K562 (cell line): ENCODE measurements at regions not wholly inside any gene's neighbourhood (a gene's known extent, or its start where the extent isn't known, plus 50 kb on each side); places are given as distances from the start of the nearest gene placed in this dataset.
"Not testable (repeated sequence)": the region's sequence is repeated elsewhere in the genome, so short reads cannot be mapped to it uniquely, and the experiment has no call there.

Source experiments
- ATAC-seq: fragments of 200-7000 bp; cut with Tn5 transposase; 3 replicates; pipeline ENCODE4 v1.9.1; 2020; ENCODE audit warnings: moderate library complexity
- BruUV-seq: library from RNA; stranded (reverse); fragments of 400-500 nt; replicated peaks from 2 replicates; lab custom pipeline; 2021; lab: Mats Ljungman, UMichigan
- CTCF ChIA-PET: fragments of 300-600 bp; formaldehyde crosslinking; extraction: SDS; loops from one replicate; lab custom pipeline; 2021; ENCODE audit warnings: low intra/inter-chr PET ratio; lab: Yijun Ruan, JAX
- POLR2A ChIA-PET: fragments of 300-600, 350-650 bp; sonication (Branson Sonifier 250); formaldehyde crosslinking; extraction: SDS; loops from one replicate; lab custom pipeline; 2021; ENCODE audit warnings: antibody characterized with exemption, inconsistent platforms; lab: Yijun Ruan, JAX
- DNase-seq, 4 experiments: peaks; one replicate each; pipeline versions ENCODE4 v3.0.0 to v3.0.0-alpha.2; 2011 to 2018; ENCODE audit warnings: low spot score in 3 of 4, mixed read lengths in 3 of 4; ENCODE audit errors: extremely low read depth in 1 of 4
- FAIRE-seq: peaks from 2 replicates; lab custom pipeline; 2011; peaks lifted over from hg19 to GRCh38; lab: Jason Lieb, UNC
- H2AFZ ChIP-seq: 2 replicates; pipeline ENCODE4 v1.6.0; 2011; ENCODE audit warnings: low read depth, low read length, control low read depth, inconsistent platforms
- H3K27ac ChIP-seq: fragments of 200-600 bp; 3 replicates; pipeline ENCODE4 v1.8.0; 2011; ENCODE audit warnings: low read depth, mild to moderate bottlenecking, control low read depth, inconsistent platforms, low read length, moderate library complexity, mixed read lengths; ENCODE audit errors: extremely low read depth
- H3K27me3 ChIP-seq, 2 experiments: fragments of 300-600 bp in 1 of 2; 2 replicates in 1 of 2; 3 replicates in 1 of 2; pipeline versions ENCODE4 v1.6.0 to v1.8.0; 2011; ENCODE audit warnings: inconsistent platforms in 2 of 2, low read length in 2 of 2, mild to moderate bottlenecking in 1 of 2, mixed read lengths in 1 of 2, moderate library complexity in 1 of 2; ENCODE audit not compliant: control insufficient read depth in 2 of 2, insufficient read depth in 2 of 2
- H3K36me3 ChIP-seq: fragments of 300-600 bp; 3 replicates; pipeline ENCODE4 v1.8.0; 2011; ENCODE audit warnings: mild to moderate bottlenecking, low read length, inconsistent platforms; ENCODE audit not compliant: control insufficient read depth, insufficient read depth
- H3K4me1 ChIP-seq, 2 experiments: fragments of 200-600 bp in 1 of 2; replicated peaks in 1 of 2; 2 replicates in 1 of 2; 3 replicates in 1 of 2; pipeline versions ENCODE4 v1.5.1 to v1.8.0; 2011; ENCODE audit warnings: inconsistent platforms in 2 of 2, low read length in 2 of 2, mild to moderate bottlenecking in 1 of 2, mixed read lengths in 1 of 2, moderate library complexity in 1 of 2; ENCODE audit not compliant: control insufficient read depth in 2 of 2, insufficient read depth in 2 of 2
- H3K4me2 ChIP-seq: 2 replicates; pipeline ENCODE4 v1.6.1; 2011; ENCODE audit warnings: low read length, control low read depth, inconsistent platforms, mixed read lengths; ENCODE audit not compliant: insufficient read depth
- H3K4me3 ChIP-seq: fragments of 200-600 bp; sonication (generic), shearing (Covaris generic); 2 replicates; pipeline ENCODE4 v1.5.1; 2016; ENCODE audit warnings: control low read depth, inconsistent platforms
- H3K79me2 ChIP-seq: fragments of 200-600 bp; 3 replicates; pipeline ENCODE4 v1.8.0; 2011; ENCODE audit warnings: low read length, inconsistent platforms; ENCODE audit not compliant: control insufficient read depth, insufficient read depth
- H3K9ac ChIP-seq, 2 experiments: 2 replicates each; pipeline versions ENCODE4 v1.6.0 to v1.6.1; 2011; ENCODE audit warnings: low read depth in 2 of 2, low read length in 2 of 2, control low read depth in 1 of 2, inconsistent platforms in 1 of 2, mild to moderate bottlenecking in 1 of 2, mixed read lengths in 1 of 2; ENCODE audit not compliant: insufficient read depth in 1 of 2
- H3K9me1 ChIP-seq: one replicate; pipeline ENCODE4 v1.6.0; 2011; ENCODE audit warnings: inconsistent platforms, mild to moderate bottlenecking, low read length, moderate library complexity; ENCODE audit not compliant: control insufficient read depth, insufficient read depth
- H3K9me3 ChIP-seq: replicated peaks from 2 replicates; pipeline ENCODE4 v1.5.1; 2011; ENCODE audit warnings: low read depth, low read length, inconsistent platforms; ENCODE audit not compliant: control insufficient read depth, insufficient read depth
- H4K20me1 ChIP-seq: replicated peaks from 2 replicates; pipeline ENCODE4 v1.6.1; 2011; ENCODE audit warnings: low read length, inconsistent platforms, mixed read lengths; ENCODE audit not compliant: control insufficient read depth, insufficient read depth
- CBX5 ChIP-seq: IDR thresholded peaks from 2 replicates; pipeline ENCODE4 v1.6.1; 2014; ENCODE audit warnings: low read depth, borderline replicate concordance
- NCOA1 ChIP-seq: fragments of 450-650 bp; IDR thresholded peaks from 2 replicates; pipeline ENCODE4 v1.6.1; 2016; ENCODE audit warnings: low read depth
- RAD21 ChIP-seq, 2 experiments: fragments of 250-450 bp in 1 of 2; fragments of 450-650 bp in 1 of 2; sonication (Bioruptor Pico) in 1 of 2; formaldehyde crosslinking in 1 of 2; IDR thresholded peaks in 1 of 2; conservative IDR thresholded peaks in 1 of 2; 2 replicates each; pipeline versions ENCODE4 v1.4.0 to v1.8.0; 2020 to 2022; ENCODE audit warnings: mild to moderate bottlenecking in 2 of 2, moderate library complexity in 1 of 2
- SNIP1 ChIP-seq: fragments of 450-650 bp; IDR thresholded peaks from 2 replicates; pipeline ENCODE4 v1.7.1; 2017; ENCODE audit warnings: low read depth, mild to moderate bottlenecking
- TFAP4 ChIP-seq: sonication (generic); formaldehyde crosslinking; IDR thresholded peaks from 2 replicates; pipeline ENCODE4 v1.8.0; 2022; ENCODE audit warnings: missing genetic modification reagents, mild to moderate bottlenecking, moderate library complexity, borderline replicate concordance
- ZNF766 ChIP-seq: fragments of 200-800 bp; sonication (Bioruptor generic); conservative IDR thresholded peaks from 2 replicates; pipeline ENCODE4 v1.6.1; 2016; ENCODE audit warnings: missing genetic modification characterization, missing compliant biosample characterization
- WGBS: fragments of 100-300 bp; shearing (Covaris generic); methylation state at CpG from one replicate; pipeline ENCODE4 v1.1.6; 2016; ENCODE audit warnings: low coverage, mixed read lengths; ENCODE audit not compliant: insufficient coverage; ENCODE audit errors: missing lambda C conversion rate; 5-methylcytosine and 5-hydroxymethylcytosine counted together
- in situ Hi-C: fragments of 300-500 bp; cut with MboI; formaldehyde crosslinking; loops from 4 replicates; pipeline ENCODE4 v1.15.0; 2018; ENCODE audit warnings: inconsistent platforms, mixed read lengths
- intact Hi-C: fragments of 100-400 bp; cut with micrococcal nuclease; formaldehyde crosslinking; loops from 2 replicates; pipeline ENCODE4 v1.14.2; 2022

GRCh38 chr14:43786066-43786762, 720.9 kb downstream of the FSCB start:
- Histone ChIP-seq H4K20me1 (no peaks in the 10 kb centered on the region), H3K9me1 (no peaks in the 10 kb centered on the region), H3K4me1 (no peaks in the 10 kb centered on the region), H3K79me2 (no peaks in the 10 kb centered on the region), H3K4me3 (no peak overlapping the region), H3K27ac (no peak overlapping the region), H3K4me2 (no peak overlapping the region), H3K27me3 (no peaks in the 10 kb centered on the region), H3K36me3 (no peaks in the 10 kb centered on the region), H3K9ac (no peak overlapping the region), H3K9me3 (no peaks in the 10 kb centered on the region), H2AFZ (no peak overlapping the region)
- no peak for DNase-seq
- 5% methylated on average over 10 of the region's 13 CpGs for WGBS
- no peak for FAIRE-seq
- ChIA-PET CTCF (no interaction called here), POLR2A (no interaction called here)
- no TSS peak for BruUV-seq
- TF ChIP-seq NCOA1 (no peak), TFAP4 (no peak), ZNF766 (CRISPR knock-in tag) (no peak), SNIP1 (no peak), CBX5 (no peak), RAD21 (CRISPR knock-in tag; conservative IDR thresholded peaks at IDR 0.05 in 1 of 2, IDR thresholded peaks at IDR 0.05 in 1 of 2) (no peak)
- in situ Hi-C loops, result no loop called here
- intact Hi-C loops, result no loop called here
- no peak for ATAC-seq

GRCh38 chr14:43784432-43784831, 722.7 kb downstream of the FSCB start:
- WGBS, result 3% methylated on average over 4 of the region's 10 CpGs
- H4K20me1 ChIP-seq, H3K4me2 ChIP-seq, H3K27ac ChIP-seq, FAIRE-seq, CTCF ChIA-PET, DNase-seq, H3K9ac ChIP-seq, H3K36me3 ChIP-seq, BruUV-seq, POLR2A ChIA-PET, H3K79me2 ChIP-seq, H3K9me1 ChIP-seq, in situ Hi-C loops, H2AFZ ChIP-seq, H3K27me3 ChIP-seq, H3K4me1 ChIP-seq, ATAC-seq, H3K4me3 ChIP-seq, H3K9me3 ChIP-seq, intact Hi-C loops: not testable (repeated sequence)
